K562 (cell line): ENCODE measurements at regions not wholly inside any gene's neighbourhood (a gene's known extent, or its start where the extent isn't known, plus 50 kb on each side); places are given as distances from the start of the nearest gene placed in this dataset.

ENCODE experiments used
- ATAC-seq: fragments of 200-7000 bp; cut with Tn5 transposase; 3 replicates; pipeline ENCODE4 v1.9.1; 2020; ENCODE audit warnings: moderate library complexity
- BruUV-seq: library from RNA; stranded (reverse); fragments of 400-500 nt; replicated peaks from 2 replicates; lab custom pipeline; 2021; lab: Mats Ljungman, UMichigan
- CTCF ChIA-PET: fragments of 300-600 bp; formaldehyde crosslinking; extraction: SDS; loops from one replicate; lab custom pipeline; 2021; ENCODE audit warnings: low intra/inter-chr PET ratio; lab: Yijun Ruan, JAX
- POLR2A ChIA-PET: fragments of 300-600, 350-650 bp; sonication (Branson Sonifier 250); formaldehyde crosslinking; extraction: SDS; loops from one replicate; lab custom pipeline; 2021; ENCODE audit warnings: antibody characterized with exemption, inconsistent platforms; lab: Yijun Ruan, JAX
- DNase-seq, 4 experiments: peaks; one replicate each; pipeline versions ENCODE4 v3.0.0 to v3.0.0-alpha.2; 2011 to 2018; ENCODE audit warnings: low spot score in 3 of 4, mixed read lengths in 3 of 4; ENCODE audit errors: extremely low read depth in 1 of 4
- FAIRE-seq: peaks from 2 replicates; lab custom pipeline; 2011; peaks lifted over from hg19 to GRCh38; lab: Jason Lieb, UNC
- H2AFZ ChIP-seq: 2 replicates; pipeline ENCODE4 v1.6.0; 2011; ENCODE audit warnings: low read depth, low read length, control low read depth, inconsistent platforms
- H3K27ac ChIP-seq: fragments of 200-600 bp; 3 replicates; pipeline ENCODE4 v1.8.0; 2011; ENCODE audit warnings: low read depth, mild to moderate bottlenecking, control low read depth, inconsistent platforms, low read length, moderate library complexity, mixed read lengths; ENCODE audit errors: extremely low read depth
- H3K27me3 ChIP-seq, 2 experiments: fragments of 300-600 bp in 1 of 2; 2 replicates in 1 of 2; 3 replicates in 1 of 2; pipeline versions ENCODE4 v1.6.0 to v1.8.0; 2011; ENCODE audit warnings: inconsistent platforms in 2 of 2, low read length in 2 of 2, mild to moderate bottlenecking in 1 of 2, mixed read lengths in 1 of 2, moderate library complexity in 1 of 2; ENCODE audit not compliant: control insufficient read depth in 2 of 2, insufficient read depth in 2 of 2
- H3K36me3 ChIP-seq: fragments of 300-600 bp; 3 replicates; pipeline ENCODE4 v1.8.0; 2011; ENCODE audit warnings: mild to moderate bottlenecking, low read length, inconsistent platforms; ENCODE audit not compliant: control insufficient read depth, insufficient read depth
- H3K4me1 ChIP-seq, 2 experiments: fragments of 200-600 bp in 1 of 2; replicated peaks in 1 of 2; 2 replicates in 1 of 2; 3 replicates in 1 of 2; pipeline versions ENCODE4 v1.5.1 to v1.8.0; 2011; ENCODE audit warnings: inconsistent platforms in 2 of 2, low read length in 2 of 2, mild to moderate bottlenecking in 1 of 2, mixed read lengths in 1 of 2, moderate library complexity in 1 of 2; ENCODE audit not compliant: control insufficient read depth in 2 of 2, insufficient read depth in 2 of 2
- H3K4me2 ChIP-seq: 2 replicates; pipeline ENCODE4 v1.6.1; 2011; ENCODE audit warnings: low read length, control low read depth, inconsistent platforms, mixed read lengths; ENCODE audit not compliant: insufficient read depth
- H3K4me3 ChIP-seq: fragments of 200-600 bp; sonication (generic), shearing (Covaris generic); 2 replicates; pipeline ENCODE4 v1.5.1; 2016; ENCODE audit warnings: control low read depth, inconsistent platforms
- H3K79me2 ChIP-seq: fragments of 200-600 bp; 3 replicates; pipeline ENCODE4 v1.8.0; 2011; ENCODE audit warnings: low read length, inconsistent platforms; ENCODE audit not compliant: control insufficient read depth, insufficient read depth
- H3K9ac ChIP-seq, 2 experiments: 2 replicates each; pipeline versions ENCODE4 v1.6.0 to v1.6.1; 2011; ENCODE audit warnings: low read depth in 2 of 2, low read length in 2 of 2, control low read depth in 1 of 2, inconsistent platforms in 1 of 2, mild to moderate bottlenecking in 1 of 2, mixed read lengths in 1 of 2; ENCODE audit not compliant: insufficient read depth in 1 of 2
- H3K9me1 ChIP-seq: one replicate; pipeline ENCODE4 v1.6.0; 2011; ENCODE audit warnings: inconsistent platforms, mild to moderate bottlenecking, low read length, moderate library complexity; ENCODE audit not compliant: control insufficient read depth, insufficient read depth
- H3K9me3 ChIP-seq: replicated peaks from 2 replicates; pipeline ENCODE4 v1.5.1; 2011; ENCODE audit warnings: low read depth, low read length, inconsistent platforms; ENCODE audit not compliant: control insufficient read depth, insufficient read depth
- H4K20me1 ChIP-seq: replicated peaks from 2 replicates; pipeline ENCODE4 v1.6.1; 2011; ENCODE audit warnings: low read length, inconsistent platforms, mixed read lengths; ENCODE audit not compliant: control insufficient read depth, insufficient read depth
- C11orf30 ChIP-seq: fragments of 450-650 bp; IDR thresholded peaks from 2 replicates; pipeline ENCODE4 v1.6.1; 2016; ENCODE audit warnings: low read depth, mild to moderate bottlenecking
- ELK3 ChIP-seq: fragments of 450-650 bp; formaldehyde crosslinking; IDR thresholded peaks from 2 replicates; pipeline ENCODE4 v1.4.0; 2020; ENCODE audit warnings: mild to moderate bottlenecking
- GTF2E2 ChIP-seq: fragments of 200-800 bp; sonication (Bioruptor generic); IDR thresholded peaks from 2 replicates; pipeline ENCODE4 v1.6.1; 2016; ENCODE audit warnings: missing genetic modification characterization, missing compliant biosample characterization
- HOXB6 ChIP-seq: fragments of 250-450 bp; sonication (Bioruptor Pico); IDR thresholded peaks from 2 replicates; pipeline ENCODE4 v1.5.1; 2022; ENCODE audit warnings: mild to moderate bottlenecking, borderline replicate concordance
- KAT7 ChIP-seq: sonication (generic); formaldehyde crosslinking; IDR thresholded peaks from 2 replicates; pipeline ENCODE4 v1.8.0; 2022; ENCODE audit warnings: missing genetic modification reagents, mild to moderate bottlenecking, borderline replicate concordance
- NCOA4 ChIP-seq: fragments of 450-650 bp; IDR thresholded peaks from 2 replicates; pipeline ENCODE4 v1.6.1; 2018; ENCODE audit warnings: mild to moderate bottlenecking; ENCODE audit not compliant: partially characterized antibody
- POU5F1 ChIP-seq: fragments of 150-350 bp; IDR thresholded peaks from 2 replicates; pipeline ENCODE4 v1.6.1; 2014; ENCODE audit warnings: borderline replicate concordance, low read length, low read depth, mild to moderate bottlenecking; ENCODE audit not compliant: partially characterized antibody
- RBM14 ChIP-seq: fragments of 200-400 bp; formaldehyde crosslinking; IDR thresholded peaks from 2 replicates; pipeline ENCODE4 v1.6.1; 2018; ENCODE audit warnings: low read depth, mild to moderate bottlenecking, low read length, moderate library complexity, borderline replicate concordance; ENCODE audit not compliant: insufficient read depth
- RHOXF2B ChIP-seq: fragments of 250-450 bp; sonication (Bioruptor Pico); conservative IDR thresholded peaks from 2 replicates; pipeline ENCODE4 v1.5.1; 2021
- SMARCA4 ChIP-seq: fragments of 450-650 bp; IDR thresholded peaks from 2 replicates; pipeline ENCODE4 v1.6.1; 2016
- SMARCE1 ChIP-seq: fragments of 450-650 bp; IDR thresholded peaks from 2 replicates; pipeline ENCODE4 v1.7.1; 2016; ENCODE audit warnings: mild to moderate bottlenecking
- ZC3H11A ChIP-seq: IDR thresholded peaks from 2 replicates; pipeline ENCODE4 v1.6.1; 2012; ENCODE audit warnings: low read depth, low read length, improper control_type of control experiment
- ZNF253 ChIP-seq: fragments of 250-450 bp; sonication (Bioruptor Pico); conservative IDR thresholded peaks from 2 replicates; pipeline ENCODE4 v1.6.1; 2021; ENCODE audit warnings: mild to moderate bottlenecking
- ZNF431 ChIP-seq: sonication (generic); formaldehyde crosslinking; IDR thresholded peaks from 2 replicates; pipeline ENCODE4 v1.8.0; 2022; ENCODE audit warnings: mild to moderate bottlenecking, missing genetic modification reagents
- ZNF707 ChIP-seq: fragments of 250-450 bp; sonication (Bioruptor Pico); conservative IDR thresholded peaks from 2 replicates; pipeline ENCODE4 v1.8.0; 2022; ENCODE audit warnings: inconsistent platforms, mild to moderate bottlenecking, moderate library complexity
- WGBS: fragments of 100-300 bp; shearing (Covaris generic); methylation state at CpG from one replicate; pipeline ENCODE4 v1.1.6; 2016; ENCODE audit warnings: low coverage, mixed read lengths; ENCODE audit not compliant: insufficient coverage; ENCODE audit errors: missing lambda C conversion rate; 5-methylcytosine and 5-hydroxymethylcytosine counted together
- in situ Hi-C: fragments of 300-500 bp; cut with MboI; formaldehyde crosslinking; loops from 4 replicates; pipeline ENCODE4 v1.15.0; 2018; ENCODE audit warnings: inconsistent platforms, mixed read lengths
- intact Hi-C: fragments of 100-400 bp; cut with micrococcal nuclease; formaldehyde crosslinking; loops from 2 replicates; pipeline ENCODE4 v1.14.2; 2022
- TF ChIP-seq, protein P1 (sequence below): fragments of 250-450 bp; sonication (Bioruptor Pico); IDR thresholded peaks from 2 replicates; pipeline ENCODE4 v1.8.0; 2022; ENCODE audit warnings: inconsistent platforms, mild to moderate bottlenecking, moderate library complexity, borderline replicate concordance

DNA sequence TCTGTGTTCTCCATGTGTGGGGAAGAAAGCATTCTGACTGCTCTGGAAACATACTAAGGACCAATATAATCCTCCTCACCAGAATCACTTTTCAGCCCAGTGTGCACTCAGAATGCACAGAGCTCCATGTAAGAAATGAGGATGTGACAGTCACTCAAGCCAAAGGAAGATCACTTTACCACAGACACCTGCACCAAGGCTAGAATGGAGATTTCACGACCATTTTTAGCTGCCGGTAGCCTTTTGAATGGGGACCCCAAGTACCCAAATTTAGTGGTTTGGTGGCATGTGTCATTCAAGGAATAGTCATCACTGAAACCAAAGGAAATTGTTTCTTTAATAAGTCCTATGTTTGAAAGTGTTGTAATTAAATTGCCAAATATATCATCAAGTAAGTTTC lies 613.2 kb upstream of the ACVR2A start:
- in situ Hi-C loops (no loop called here), intact Hi-C loops (no loop called here)
- FAIRE-seq (no peak), DNase-seq (no peak), ATAC-seq (no peak)
- Histone ChIP-seq H3K4me2 (no peak overlapping the region), H3K4me3 (no peak overlapping the region), H3K79me2 (no peaks in the 10 kb centered on the region), H3K9me1 (no peaks in the 10 kb centered on the region), H4K20me1 (no peaks in the 10 kb centered on the region), H3K27me3 (no peaks in the 10 kb centered on the region), H3K36me3 (no peaks in the 10 kb centered on the region), H2AFZ (no peak overlapping the region), H3K4me1 (no peaks in the 10 kb centered on the region), H3K9ac (no peak overlapping the region), H3K27ac (no peak overlapping the region), H3K9me3 (0 out of 2 replicates have a peak, but pooled peaks cover 2% of the 10 kb centered on the region)
- WGBS, result 0% methylated on average over 2 of the region's 2 CpGs
- ChIA-PET CTCF (no interaction called here), POLR2A (no interaction called here)
- no TSS peak for BruUV-seq
- TF ChIP-seq RBM14 (no peak), ZNF253 (CRISPR knock-in tag) (no peak), SMARCE1 (no peak), HOXB6 (CRISPR knock-in tag) (no peak), NCOA4 (no peak), ELK3 (CRISPR knock-in tag) (no peak), GTF2E2 (no peak), SMARCA4 (no peak), ZNF707 (CRISPR knock-in tag) (no peak), KAT7 (CRISPR knock-in tag) (no peak), ZC3H11A (no peak), POU5F1 (no peak), RHOXF2B (no peak), ZNF431 (CRISPR knock-in tag) (no peak), C11orf30 (no peak)
- TF ChIP-seq, protein P1, sequence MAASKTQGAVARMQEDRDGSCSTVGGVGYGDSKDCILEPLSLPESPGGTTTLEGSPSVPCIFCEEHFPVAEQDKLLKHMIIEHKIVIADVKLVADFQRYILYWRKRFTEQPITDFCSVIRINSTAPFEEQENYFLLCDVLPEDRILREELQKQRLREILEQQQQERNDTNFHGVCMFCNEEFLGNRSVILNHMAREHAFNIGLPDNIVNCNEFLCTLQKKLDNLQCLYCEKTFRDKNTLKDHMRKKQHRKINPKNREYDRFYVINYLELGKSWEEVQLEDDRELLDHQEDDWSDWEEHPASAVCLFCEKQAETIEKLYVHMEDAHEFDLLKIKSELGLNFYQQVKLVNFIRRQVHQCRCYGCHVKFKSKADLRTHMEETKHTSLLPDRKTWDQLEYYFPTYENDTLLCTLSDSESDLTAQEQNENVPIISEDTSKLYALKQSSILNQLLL (CRISPR knock-in tag), result no peak
